H9 (cell line): ENCODE measurements at regions not wholly inside any gene's neighbourhood (a gene's known extent, or its start where the extent isn't known, plus 50 kb on each side); places are given as distances from the start of the nearest gene placed in this dataset.

Experiments used
- DNase-seq: peaks from one replicate; pipeline ENCODE4 v3.0.0-alpha.2; 2017
- H2AFZ ChIP-seq: one replicate; pipeline ENCODE4 v1.6.1; 2013; ENCODE audit warnings: mild to moderate bottlenecking, low read length, control low read depth, moderate library complexity
- H2AK5ac ChIP-seq: 2 replicates; pipeline ENCODE4 v1.6.1; 2013; ENCODE audit warnings: low read length, control low read depth, mixed read lengths; ENCODE audit not compliant: insufficient read length
- H2BK120ac ChIP-seq: one replicate; pipeline ENCODE4 v1.6.1; 2013; ENCODE audit warnings: low read depth, mild to moderate bottlenecking, low read length, control low read depth, inconsistent platforms; ENCODE audit not compliant: poor library complexity, severe bottlenecking
- H2BK12ac ChIP-seq: 2 replicates; pipeline ENCODE4 v1.6.1; 2013; ENCODE audit warnings: low read length, control low read depth, mixed read lengths, low read depth; ENCODE audit not compliant: insufficient read length
- H2BK15ac ChIP-seq: 2 replicates; pipeline ENCODE4 v1.6.1; 2013; ENCODE audit warnings: low read depth, low read length, control low read depth
- H2BK20ac ChIP-seq: one replicate; pipeline ENCODE4 v1.6.1; 2013; ENCODE audit warnings: low read depth, mild to moderate bottlenecking, low read length, control low read depth, inconsistent platforms; ENCODE audit not compliant: poor library complexity, severe bottlenecking
- H2BK5ac ChIP-seq: 2 replicates; pipeline ENCODE4 v1.6.1; 2013; ENCODE audit warnings: low read length, control low read depth, mixed read lengths; ENCODE audit not compliant: insufficient read length
- H3K14ac ChIP-seq: 2 replicates; pipeline ENCODE4 v1.6.1; 2013; ENCODE audit warnings: low read length, control low read depth; ENCODE audit not compliant: insufficient read depth
- H3K18ac ChIP-seq: 2 replicates; pipeline ENCODE4 v1.6.1; 2013; ENCODE audit warnings: low read depth, mild to moderate bottlenecking, mixed read lengths, low read length, control low read depth; ENCODE audit not compliant: insufficient read length
- H3K23ac ChIP-seq: 2 replicates; pipeline ENCODE4 v1.6.1; 2013; ENCODE audit warnings: low read length, control low read depth, mixed read lengths, low read depth; ENCODE audit not compliant: insufficient read length
- H3K23me2 ChIP-seq: 2 replicates; pipeline ENCODE4 v1.6.1; 2013; ENCODE audit warnings: low read depth, mild to moderate bottlenecking, mixed read lengths, low read length, control low read depth; ENCODE audit not compliant: insufficient read length, poor library complexity, severe bottlenecking
- H3K27ac ChIP-seq: 2 replicates; pipeline ENCODE4 v1.5.1; 2013; ENCODE audit warnings: low read length, control low read depth, mixed read lengths, low read depth; ENCODE audit not compliant: insufficient read length
- H3K27me3 ChIP-seq: 2 replicates; pipeline ENCODE4 v1.6.1; 2013; ENCODE audit warnings: low read length, control low read depth, inconsistent platforms; ENCODE audit not compliant: insufficient read depth
- H3K4ac ChIP-seq: 2 replicates; pipeline ENCODE4 v1.6.1; 2013; ENCODE audit warnings: low read depth, mild to moderate bottlenecking, control low read depth, inconsistent platforms, low read length, moderate library complexity
- H3K4me1 ChIP-seq: 2 replicates; pipeline ENCODE4 v1.6.1; 2013; ENCODE audit warnings: low read length, control low read depth, inconsistent platforms; ENCODE audit not compliant: insufficient read depth
- H3K4me2 ChIP-seq: 2 replicates; pipeline ENCODE4 v1.6.1; 2013; ENCODE audit warnings: low read length, control low read depth, mixed read lengths; ENCODE audit not compliant: insufficient read length, insufficient read depth
- H3K56ac ChIP-seq: 2 replicates; pipeline ENCODE4 v1.6.1; 2013; ENCODE audit warnings: low read depth, mild to moderate bottlenecking, mixed read lengths, low read length, control low read depth; ENCODE audit not compliant: insufficient read length
- H3K79me1 ChIP-seq: 2 replicates; pipeline ENCODE4 v1.6.1; 2013; ENCODE audit warnings: low read depth, mild to moderate bottlenecking, moderate library complexity, low read length, control low read depth, inconsistent platforms; ENCODE audit not compliant: insufficient read depth, poor library complexity, severe bottlenecking
- H3K79me2 ChIP-seq: 2 replicates; pipeline ENCODE4 v1.6.1; 2013; ENCODE audit warnings: low read length, control low read depth, inconsistent platforms; ENCODE audit not compliant: insufficient read depth
- H3K9ac ChIP-seq: 2 replicates; pipeline ENCODE4 v1.6.1; 2013; ENCODE audit warnings: low read length, control low read depth, mixed read lengths; ENCODE audit not compliant: insufficient read length; ENCODE audit errors: extremely low read depth
- H3K9me3 ChIP-seq: one replicate; pipeline ENCODE4 v1.6.1; 2013; ENCODE audit warnings: low read depth, low read length, inconsistent platforms; ENCODE audit not compliant: control insufficient read depth
- H3T11ph ChIP-seq: one replicate; pipeline ENCODE4 v1.6.1; 2013; ENCODE audit warnings: mild to moderate bottlenecking, low read length, control low read depth, inconsistent platforms
- H4K20me1 ChIP-seq: one replicate; pipeline ENCODE4 v1.6.1; 2013; ENCODE audit not compliant: control insufficient read depth, insufficient read length, insufficient read depth
- H4K5ac ChIP-seq: 2 replicates; pipeline ENCODE4 v1.6.1; 2013; ENCODE audit warnings: low read depth, mild to moderate bottlenecking, mixed read lengths, low read length, control low read depth; ENCODE audit not compliant: insufficient read length
- H4K8ac ChIP-seq: replicated peaks from 2 replicates; pipeline ENCODE4 v1.6.1; 2013; ENCODE audit warnings: low read length, control low read depth, mixed read lengths, low read depth; ENCODE audit not compliant: insufficient read length
- H4K91ac ChIP-seq: 2 replicates; pipeline ENCODE4 v1.6.1; 2013; ENCODE audit warnings: low read depth, mild to moderate bottlenecking, moderate library complexity, mixed read lengths, low read length, control low read depth; ENCODE audit not compliant: insufficient read length
- H3K27ac Mint-ChIP-seq, 3 experiments: 2 replicates in 2 of 3; 3 replicates in 1 of 3; pipeline ENCODE4 v1.8.0; 2020 to 2021; ENCODE audit warnings: mixed read lengths in 3 of 3, mild to moderate bottlenecking in 1 of 3, moderate library complexity in 1 of 3
- H3K27me3 Mint-ChIP-seq: 2 replicates; pipeline ENCODE4 v1.8.0; 2021; ENCODE audit warnings: low read depth, mild to moderate bottlenecking, moderate library complexity, mixed read lengths
- H3K36me3 Mint-ChIP-seq, 3 experiments: 2 replicates in 2 of 3; 3 replicates in 1 of 3; pipeline ENCODE4 v1.8.0; 2020 to 2021; ENCODE audit warnings: low read depth in 3 of 3, mixed read lengths in 3 of 3; ENCODE audit not compliant: insufficient read depth in 1 of 3
- H3K4me1 Mint-ChIP-seq, 2 experiments: 2 replicates each; pipeline ENCODE4 v1.8.0; 2020; ENCODE audit warnings: mixed read lengths in 2 of 2
- H3K4me3 Mint-ChIP-seq, 2 experiments: 2 replicates in 1 of 2; 3 replicates in 1 of 2; pipeline ENCODE4 v1.8.0; 2020 to 2021; ENCODE audit warnings: mild to moderate bottlenecking in 2 of 2, mixed read lengths in 2 of 2, moderate library complexity in 1 of 2
- H3K9me3 Mint-ChIP-seq, 2 experiments: 2 replicates in 1 of 2; 3 replicates in 1 of 2; pipeline ENCODE4 v1.8.0; 2020; ENCODE audit warnings: mild to moderate bottlenecking in 2 of 2, mixed read lengths in 2 of 2, moderate library complexity in 1 of 2
- WGBS: extraction: QIAGEN DNeasy Blood & Tissue Kit; methylation state at CpG from one replicate; pipeline ENCODE4 v1.1.7; 2013; ENCODE audit warnings: missing lambda C conversion rate, low lambda C conversion rate, mixed read lengths; ENCODE audit not compliant: insufficient read length; ENCODE audit errors: extremely low coverage; 5-methylcytosine and 5-hydroxymethylcytosine counted together
- TF ChIP-seq, protein P1 (sequence below): fragments of 200-600 bp; sonication (generic); conservative IDR thresholded peaks from 3 replicates; pipeline ENCODE4 v1.8.0; 2021; ENCODE audit warnings: antibody characterized with exemption, mild to moderate bottlenecking

DNA sequence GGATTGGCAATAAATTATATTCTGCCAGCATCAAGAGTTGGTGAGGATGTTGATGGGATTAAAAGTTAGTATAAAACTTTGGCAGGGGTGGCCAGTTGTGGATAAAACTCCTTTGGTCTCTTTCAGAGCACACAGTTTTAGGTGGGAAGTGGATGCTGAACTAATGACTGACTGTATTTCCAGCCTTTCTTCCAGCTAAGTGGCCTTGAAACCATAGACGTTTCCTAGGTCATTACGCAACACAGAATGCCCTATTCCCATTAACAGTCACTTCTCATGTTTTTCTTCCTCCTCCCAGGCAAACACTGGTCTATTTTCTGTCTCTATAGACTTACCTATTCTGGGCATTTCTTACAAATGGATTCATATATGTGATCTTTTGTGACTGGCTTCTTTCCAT, 467.4 kb downstream of the NEBL start:
- Histone ChIP-seq H3K27ac (no peak overlapping the region), H4K8ac (no peak overlapping the region), H3K79me1 (no peaks in the 10 kb centered on the region), H3K79me2 (no peaks in the 10 kb centered on the region; the same call in 1 of the 2 replicates), H4K91ac (no peak overlapping the region), H3K4me1 (no peaks in the 10 kb centered on the region), H3K18ac (no peak overlapping the region), H3K27me3 (no peaks in the 10 kb centered on the region), H2BK5ac (no peak overlapping the region), H3K9me3 (no peaks in the 10 kb centered on the region), H2BK12ac (no peak overlapping the region), H3K4me2 (no peak overlapping the region), H4K20me1 (no peaks in the 10 kb centered on the region), H4K5ac (no peak overlapping the region), H3K56ac (no peak overlapping the region), H3K9ac (no peak overlapping the region), H3K4ac (no peak overlapping the region), H3K14ac (no peak overlapping the region), H3K23ac (no peak overlapping the region), H3K23me2 (no peaks in the 10 kb centered on the region), H2BK20ac (no peak overlapping the region), H2AFZ (no peak overlapping the region), H2BK15ac (no peak overlapping the region), H2AK5ac (no peak overlapping the region), H3T11ph (no peak overlapping the region), H2BK120ac (no peak overlapping the region)
- Mint-ChIP-seq H3K36me3 (peaks cover 15 to 18% (median 17%) of the 10 kb centered on the region in 3 experiments), H3K27ac (no peak overlapping the region), H3K9me3 (peaks cover 16 to 22% of the 10 kb centered on the region in 2 experiments), H3K27me3 (no peaks in the 10 kb centered on the region; the same call in 1 of the 2 replicates), H3K4me3 (no peak overlapping the region), H3K4me1 (peaks cover 0 to 2% of the 10 kb centered on the region in 2 experiments; a peak in 1 of 4 replicates)
- no peak for DNase-seq
- WGBS = no CpG with 5 or more reads among the region's 2 CpGs
- TF ChIP-seq, protein P1, sequence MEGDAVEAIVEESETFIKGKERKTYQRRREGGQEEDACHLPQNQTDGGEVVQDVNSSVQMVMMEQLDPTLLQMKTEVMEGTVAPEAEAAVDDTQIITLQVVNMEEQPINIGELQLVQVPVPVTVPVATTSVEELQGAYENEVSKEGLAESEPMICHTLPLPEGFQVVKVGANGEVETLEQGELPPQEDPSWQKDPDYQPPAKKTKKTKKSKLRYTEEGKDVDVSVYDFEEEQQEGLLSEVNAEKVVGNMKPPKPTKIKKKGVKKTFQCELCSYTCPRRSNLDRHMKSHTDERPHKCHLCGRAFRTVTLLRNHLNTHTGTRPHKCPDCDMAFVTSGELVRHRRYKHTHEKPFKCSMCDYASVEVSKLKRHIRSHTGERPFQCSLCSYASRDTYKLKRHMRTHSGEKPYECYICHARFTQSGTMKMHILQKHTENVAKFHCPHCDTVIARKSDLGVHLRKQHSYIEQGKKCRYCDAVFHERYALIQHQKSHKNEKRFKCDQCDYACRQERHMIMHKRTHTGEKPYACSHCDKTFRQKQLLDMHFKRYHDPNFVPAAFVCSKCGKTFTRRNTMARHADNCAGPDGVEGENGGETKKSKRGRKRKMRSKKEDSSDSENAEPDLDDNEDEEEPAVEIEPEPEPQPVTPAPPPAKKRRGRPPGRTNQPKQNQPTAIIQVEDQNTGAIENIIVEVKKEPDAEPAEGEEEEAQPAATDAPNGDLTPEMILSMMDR = no peak
